IMR-90 (cell line): ENCODE measurements at regions not wholly inside any gene's neighbourhood (a gene's known extent, or its start where the extent isn't known, plus 50 kb on each side); places are given as distances from the start of the nearest gene placed in this dataset.

ENCODE experiments used
- ATAC-seq: fragments of 200-7000 bp; cut with Tn5 transposase; 2 replicates; pipeline ENCODE4 v1.9.1; 2020; ENCODE audit warnings: low read depth, mild to moderate bottlenecking, moderate library complexity
- BruUV-seq: library from RNA; stranded (reverse); fragments of 400-500 nt; replicated peaks from 2 replicates; lab custom pipeline; 2021; lab: Mats Ljungman, UMichigan
- CTCF ChIA-PET: fragments of 300-600 bp; formaldehyde crosslinking; extraction: SDS; loops from one replicate; lab custom pipeline; 2021; ENCODE audit warnings: antibody characterized with exemption; lab: Yijun Ruan, JAX
- POLR2A ChIA-PET: fragments of 300-600 bp; sonication (Branson Sonifier 250); formaldehyde crosslinking; loops from one replicate; lab custom pipeline; 2022; ENCODE audit warnings: antibody characterized with exemption; ENCODE audit not compliant: unreplicated experiment; lab: Charles Lee
- DNase-seq: peaks from one replicate; pipeline ENCODE4 v3.0.0; 2013
- H2AFZ ChIP-seq: replicated peaks from 2 replicates; pipeline ENCODE3; 2013; ENCODE audit warnings: low read length, mild to moderate bottlenecking; ENCODE audit not compliant: poor library complexity
- H2AK5ac ChIP-seq: 2 replicates; pipeline ENCODE4 v1.6.1; 2013; ENCODE audit warnings: low read depth, low read length, inconsistent platforms
- H2AK9ac ChIP-seq: replicated peaks from 2 replicates; pipeline ENCODE3; 2013; ENCODE audit warnings: mild to moderate bottlenecking, low read depth, low read length, moderate library complexity; ENCODE audit not compliant: poor library complexity
- H2BK120ac ChIP-seq: 2 replicates; pipeline ENCODE4 v1.6.1; 2013; ENCODE audit warnings: low read depth, low read length, inconsistent platforms
- H2BK15ac ChIP-seq: 3 replicates; pipeline ENCODE4 v1.6.1; 2013; ENCODE audit warnings: low read depth, low read length, inconsistent platforms
- H2BK20ac ChIP-seq: 2 replicates; pipeline ENCODE4 v1.6.1; 2013; ENCODE audit warnings: low read depth, mild to moderate bottlenecking, inconsistent platforms, low read length, moderate library complexity
- H2BK5ac ChIP-seq: 2 replicates; pipeline ENCODE4 v1.6.1; 2013; ENCODE audit warnings: mild to moderate bottlenecking, low read depth, low read length, inconsistent platforms; ENCODE audit not compliant: poor library complexity, severe bottlenecking
- H3K14ac ChIP-seq: replicated peaks from 2 replicates; pipeline ENCODE4 v1.6.1; 2013; ENCODE audit warnings: low read depth, low read length, inconsistent platforms
- H3K18ac ChIP-seq: 2 replicates; pipeline ENCODE4 v1.6.1; 2013; ENCODE audit warnings: low read depth, low read length, control low read depth
- H3K23ac ChIP-seq: 2 replicates; pipeline ENCODE4 v1.6.1; 2013; ENCODE audit warnings: low read depth, low read length, inconsistent platforms
- H3K27ac ChIP-seq: 2 replicates; pipeline ENCODE4 v1.5.1; 2013; ENCODE audit warnings: mild to moderate bottlenecking, control low read depth, low read length; ENCODE audit not compliant: insufficient read depth
- H3K27me3 ChIP-seq: 2 replicates; pipeline ENCODE4 v1.6.1; 2013; ENCODE audit warnings: low read length; ENCODE audit not compliant: control insufficient read depth, insufficient read depth
- H3K36me3 ChIP-seq: 2 replicates; pipeline ENCODE4 v1.6.1; 2013; ENCODE audit warnings: low read length, mixed read lengths; ENCODE audit not compliant: control insufficient read depth, insufficient read depth
- H3K4ac ChIP-seq: 2 replicates; pipeline ENCODE4 v1.6.1; 2013; ENCODE audit warnings: low read depth, low read length, inconsistent platforms
- H3K4me1 ChIP-seq: 2 replicates; pipeline ENCODE4 v1.6.1; 2013; ENCODE audit warnings: low read length, mixed read lengths; ENCODE audit not compliant: control insufficient read depth, insufficient read depth
- H3K4me2 ChIP-seq: 2 replicates; pipeline ENCODE4 v1.6.1; 2013; ENCODE audit warnings: low read depth, mild to moderate bottlenecking, control low read depth, low read length, moderate library complexity
- H3K4me3 ChIP-seq: 2 replicates; pipeline ENCODE4 v1.5.1; 2013; ENCODE audit warnings: low read depth, mild to moderate bottlenecking, control low read depth, low read length, moderate library complexity; ENCODE audit not compliant: insufficient read depth
- H3K56ac ChIP-seq: 2 replicates; pipeline ENCODE4 v1.6.1; 2013; ENCODE audit warnings: low read length, inconsistent platforms; ENCODE audit not compliant: insufficient read depth; ENCODE audit errors: extremely low read depth
- H3K79me1 ChIP-seq, 2 experiments: 2 replicates each; pipeline ENCODE4 v1.6.1; 2013; ENCODE audit warnings: low read length in 2 of 2, inconsistent platforms in 1 of 2, low read depth in 1 of 2
- H3K9ac ChIP-seq: 2 replicates; pipeline ENCODE4 v1.6.1; 2013; ENCODE audit warnings: low read depth, low read length, control low read depth
- H3K9me1 ChIP-seq: 2 replicates; pipeline ENCODE4 v1.6.1; 2013; ENCODE audit warnings: low read length, inconsistent platforms; ENCODE audit not compliant: insufficient read depth
- H3K9me3 ChIP-seq: 2 replicates; pipeline ENCODE4 v1.6.1; 2013; ENCODE audit warnings: low read length; ENCODE audit not compliant: control insufficient read depth, insufficient read depth
- H4K20me1 ChIP-seq: 2 replicates; pipeline ENCODE4 v1.6.1; 2013; ENCODE audit warnings: low read length, inconsistent platforms; ENCODE audit not compliant: insufficient read depth
- H4K5ac ChIP-seq: 2 replicates; pipeline ENCODE4 v1.6.1; 2013; ENCODE audit warnings: mild to moderate bottlenecking, low read depth, low read length, control low read depth
- H4K8ac ChIP-seq, 2 experiments: 2 replicates each; pipeline ENCODE4 v1.6.1; 2013; ENCODE audit warnings: low read depth in 2 of 2, low read length in 2 of 2, control low read depth in 1 of 2, inconsistent platforms in 1 of 2
- H4K91ac ChIP-seq: 2 replicates; pipeline ENCODE4 v1.6.1; 2013; ENCODE audit warnings: low read depth, low read length, inconsistent platforms; ENCODE audit not compliant: insufficient read depth
- BHLHE40 ChIP-seq: fragments of 150-350 bp; IDR thresholded peaks from 2 replicates; pipeline ENCODE4 v1.6.1; 2016; ENCODE audit warnings: mild to moderate bottlenecking, low read depth, low read length
- CEBPB ChIP-seq: IDR thresholded peaks from 2 replicates; pipeline ENCODE4 v1.6.1; 2012; ENCODE audit warnings: low read depth, low read length, improper control_type of control experiment
- CHD1 ChIP-seq: IDR thresholded peaks from 2 replicates; pipeline ENCODE4 v1.6.1; 2012; ENCODE audit warnings: low read depth, low read length, improper control_type of control experiment
- CTCF ChIP-seq: conservative IDR thresholded peaks from 2 replicates; pipeline ENCODE4 v1.5.1; 2012; ENCODE audit warnings: mild to moderate bottlenecking, low read depth, low read length, improper control_type of control experiment
- FOS ChIP-seq: fragments of 150-350 bp; IDR thresholded peaks from 2 replicates; pipeline ENCODE4 v1.6.1; 2016; ENCODE audit warnings: low read depth, low read length
- MAFK ChIP-seq: IDR thresholded peaks from 2 replicates; pipeline ENCODE4 v1.6.1; 2012; ENCODE audit warnings: low read depth, low read length, improper control_type of control experiment
- MXI1 ChIP-seq: IDR thresholded peaks from 2 replicates; pipeline ENCODE4 v1.6.1; 2012; ENCODE audit warnings: low read depth, mild to moderate bottlenecking, low read length, moderate library complexity, borderline replicate concordance
- NFE2L2 ChIP-seq: fragments of 150-350 bp; IDR thresholded peaks from 2 replicates; pipeline ENCODE4 v1.6.1; 2016; ENCODE audit warnings: low read depth, mild to moderate bottlenecking, low read length
- POLR2A ChIP-seq: IDR thresholded peaks from 2 replicates; pipeline ENCODE4 v1.6.1; 2012; ENCODE audit warnings: mild to moderate bottlenecking, low read depth, low read length
- RAD21 ChIP-seq: IDR thresholded peaks from 2 replicates; pipeline ENCODE4 v1.6.1; 2012; ENCODE audit warnings: low read length, improper control_type of control experiment
- RCOR1 ChIP-seq: IDR thresholded peaks from 2 replicates; pipeline ENCODE4 v1.6.1; 2012; ENCODE audit warnings: mild to moderate bottlenecking, low read length, improper control_type of control experiment; ENCODE audit not compliant: insufficient replicate concordance
- SMC3 ChIP-seq: fragments of 150-350 bp; IDR thresholded peaks from 2 replicates; pipeline ENCODE4 v1.6.1; 2016; ENCODE audit warnings: low read depth, mild to moderate bottlenecking, antibody characterized with exemption, low read length, moderate library complexity
- USF2 ChIP-seq: fragments of 150-350 bp; IDR thresholded peaks from 2 replicates; pipeline ENCODE4 v1.6.1; 2017; ENCODE audit warnings: mild to moderate bottlenecking, antibody characterized with exemption, low read length, low read depth
- WGBS, 2 experiments: methylation state at CpG; one replicate each; pipeline versions ENCODE4 v1.1.5 to v1.1.7; 2013; ENCODE audit warnings: missing lambda C conversion rate in 2 of 2; ENCODE audit not compliant: insufficient read length in 1 of 2; ENCODE audit errors: extremely low coverage in 2 of 2; 5-methylcytosine and 5-hydroxymethylcytosine counted together
- dilution Hi-C: fragments of 300-500 bp; cut with HindIII; formaldehyde crosslinking; loops from one replicate; pipeline ENCODE4 v1.14.3; 2018; ENCODE audit warnings: low sequenced_read_pairs; ENCODE audit not compliant: unreplicated experiment
- in situ Hi-C: fragments of 300-500 bp; cut with MboI; formaldehyde crosslinking; loops from 3 replicates; pipeline ENCODE4 v1.14.3; 2019; ENCODE audit warnings: low sequenced_read_pairs, inconsistent platforms, mixed read lengths
- intact Hi-C: fragments of 100-400 bp; cut with micrococcal nuclease; formaldehyde crosslinking; loops from 2 replicates; pipeline ENCODE4 v1.10.0; 2022

- Histone ChIP-seq H3K27ac (no peak overlapping the region), H4K5ac (no peak overlapping the region), H3K9me3 (peaks cover 3% of the 10 kb centered on the region; the same call in 1 of the 2 replicates), H3K9me1 (no peaks in the 10 kb centered on the region), H3K79me1 (no peaks in the 10 kb centered on the region), H3K14ac (no peak overlapping the region), H4K8ac (no peak overlapping the region), H2AK9ac (no peak overlapping the region), H3K36me3 (no peaks in the 10 kb centered on the region), H3K4ac (no peak overlapping the region), H4K91ac (no peak overlapping the region), H2BK15ac (no peak overlapping the region), H3K4me1 (no peaks in the 10 kb centered on the region), H3K23ac (no peak overlapping the region), H3K56ac (no peak overlapping the region), H2AFZ (no peak overlapping the region), H2AK5ac (no peak overlapping the region), H3K18ac (no peak overlapping the region), H2BK20ac (no peak overlapping the region), H2BK5ac (no peak overlapping the region), H2BK120ac (no peak overlapping the region), H3K9ac (no peak overlapping the region), H3K27me3 (no peaks in the 10 kb centered on the region), H3K4me2 (no peak overlapping the region), H3K4me3 (no peak overlapping the region), H4K20me1 (no peaks in the 10 kb centered on the region)
- no TSS peak for BruUV-seq
- WGBS, 2 experiments, result no CpG with 5 or more reads among the region's 2 CpGs
- dilution Hi-C loops (no loop called here), intact Hi-C loops (no loop called here), in situ Hi-C loops (no loop called here)
- CTCF ChIA-PET, result no interaction called here
- POLR2A ChIA-PET, result no interaction called here
- TF ChIP-seq CTCF, result no peak
- TF ChIP-seq MXI1, result no peak
- TF ChIP-seq SMC3, result no peak
- TF ChIP-seq CHD1, result no peak
- TF ChIP-seq FOS, result no peak
- TF ChIP-seq RCOR1, result no peak
- TF ChIP-seq BHLHE40, result no peak
- no peak for TF ChIP-seq NFE2L2
- no peak for TF ChIP-seq CEBPB
- no peak for TF ChIP-seq USF2
- no peak for TF ChIP-seq POLR2A
- TF ChIP-seq RAD21, result no peak
- no peak for TF ChIP-seq MAFK
- no peak for ATAC-seq
- no peak for DNase-seq
Measured at GRCh38 chr12:61652265-61652664, 607.9 kb upstream of the USP15 start.
